CD4-positive, alpha-beta T cell (primary cell): ENCODE measurements at regions not wholly inside any gene's neighbourhood (a gene's known extent, or its start where the extent isn't known, plus 50 kb on each side); places are given as distances from the start of the nearest gene placed in this dataset.

Experiments
- ATAC-seq: fragments of 200-7000 bp; cut with Tn5 transposase; one replicate; pipeline ENCODE4 v1.10.0; 2022; ENCODE audit warnings: mild to moderate bottlenecking; ENCODE audit not compliant: poor library complexity
- CTCF ChIA-PET: fragments of 350-600 bp; sonication (Branson Sonifier 250); formaldehyde crosslinking; loops from one replicate; lab custom pipeline; 2021; ENCODE audit warnings: antibody characterized with exemption, inconsistent platforms; lab: Charles Lee
- POLR2A ChIA-PET: fragments of 350-600 bp; sonication (Branson Sonifier 250); formaldehyde crosslinking; loops from one replicate; lab custom pipeline; 2021; ENCODE audit warnings: antibody characterized with exemption, inconsistent platforms; lab: Charles Lee
- DNase-seq, 14 experiments: peaks; one replicate each; pipeline ENCODE4 v3.0.0-alpha.2; 2013 to 2020; ENCODE audit warnings: mixed read lengths in 2 of 14
- H3K27ac ChIP-seq, 2 donors: one replicate each; pipeline versions ENCODE4 v1.5.1 to v1.7.0; 2013; ENCODE audit warnings: low read length in 2 of 2, low read depth in 1 of 2, mild to moderate bottlenecking in 1 of 2
- H3K27me3 ChIP-seq, 2 experiments: 1 replicate in 1 of 2; 2 replicates in 1 of 2; pipeline versions ENCODE4 v1.6.1 to v1.7.0; 2013; ENCODE audit warnings: low read length in 2 of 2, control low read depth in 1 of 2, mild to moderate bottlenecking in 1 of 2, moderate library complexity in 1 of 2; ENCODE audit not compliant: insufficient read depth in 2 of 2, control insufficient read depth in 1 of 2
- H3K36me3 ChIP-seq: one replicate; pipeline ENCODE4 v1.6.1; 2013; ENCODE audit warnings: low read length, control low read depth; ENCODE audit not compliant: insufficient read depth
- H3K4me1 ChIP-seq: one replicate; pipeline ENCODE4 v1.6.1; 2013; ENCODE audit warnings: low read length, control low read depth; ENCODE audit not compliant: insufficient read depth
- H3K4me3 ChIP-seq: one replicate; pipeline ENCODE4 v1.5.1; 2013; ENCODE audit warnings: mild to moderate bottlenecking, low read length, moderate library complexity
- H3K9me3 ChIP-seq, 2 experiments: 1 replicate in 1 of 2; 2 replicates in 1 of 2; pipeline versions ENCODE4 v1.6.1 to v1.7.0; 2013; ENCODE audit warnings: low read length in 2 of 2, mild to moderate bottlenecking in 2 of 2, control low read depth in 1 of 2, moderate library complexity in 1 of 2; ENCODE audit not compliant: control insufficient read depth in 1 of 2, insufficient read depth in 1 of 2
- H3K27ac Mint-ChIP-seq: one replicate; pipeline ENCODE4 v1.8.0; 2020; ENCODE audit warnings: mixed read lengths
- H3K27me3 Mint-ChIP-seq: one replicate; pipeline ENCODE4 v1.8.0; 2021; ENCODE audit warnings: mixed read lengths
- H3K36me3 Mint-ChIP-seq: one replicate; pipeline ENCODE4 v1.8.0; 2021; ENCODE audit warnings: low read depth, mixed read lengths
- H3K4me1 Mint-ChIP-seq: one replicate; pipeline ENCODE4 v1.8.0; 2021; ENCODE audit warnings: low read depth, mixed read lengths
- H3K4me3 Mint-ChIP-seq: one replicate; pipeline ENCODE4 v1.8.0; 2020; ENCODE audit warnings: mild to moderate bottlenecking, mixed read lengths
- H3K9me3 Mint-ChIP-seq: one replicate; pipeline ENCODE4 v1.8.0; 2020; ENCODE audit warnings: mixed read lengths
- intact Hi-C, 2 experiments: fragments of 100-400 bp; cut with DNase I in 1 of 2; cut with micrococcal nuclease in 1 of 2; formaldehyde crosslinking; loops; one replicate each; pipeline versions ENCODE4 v1.15.1 to v1.9.0; 2023 to 2025; cut with DNase I, micrococcal nuclease
- TF ChIP-seq, protein P1 (sequence below): fragments of 200-600 bp; IDR thresholded peaks from one replicate; pipeline ENCODE4 v1.8.0; 2022; ENCODE audit warnings: antibody characterized with exemption, mild to moderate bottlenecking

DNA sequence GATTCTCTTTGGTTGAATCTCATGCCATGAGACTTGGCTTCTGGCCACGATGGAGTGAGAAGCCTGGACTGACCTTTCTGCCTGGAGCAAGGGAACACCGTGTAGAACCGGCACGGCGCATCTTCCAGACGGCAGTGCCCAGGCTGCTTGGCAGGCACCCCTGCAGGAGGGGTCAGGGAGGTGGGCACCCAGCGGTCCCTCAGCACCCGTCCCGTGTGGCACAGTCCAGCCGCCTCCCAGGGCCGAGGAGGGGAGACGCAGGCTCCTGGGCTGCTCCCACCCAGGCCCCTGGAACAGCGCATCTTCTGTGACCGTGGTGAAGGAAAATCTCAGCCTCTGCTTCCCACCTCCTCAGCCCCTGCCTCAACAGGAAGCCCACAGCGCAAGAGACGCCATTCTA is 95.7 kb downstream of the CMPK2 start:
- Mint-ChIP-seq H3K4me3 (no peak overlapping the region), H3K27ac (no peak overlapping the region), H3K4me1 (peaks cover 14% of the 10 kb centered on the region), H3K27me3 (peaks cover 34% of the 10 kb centered on the region), H3K36me3 (no peaks in the 10 kb centered on the region), H3K9me3 (no peaks in the 10 kb centered on the region)
- Histone ChIP-seq H3K27me3 (peaks cover 8 to 10% of the 10 kb centered on the region in 2 experiments), H3K4me1 (peaks cover 6% of the 10 kb centered on the region), H3K36me3 (no peaks in the 10 kb centered on the region), H3K4me3 (no peak overlapping the region), H3K9me3 (no peaks in the 10 kb centered on the region), H3K27ac (no peak overlapping the region)
- CTCF ChIA-PET, result no interaction called here
- DNase-seq, result no peak
- no peak for ATAC-seq
- TF ChIP-seq, protein P1, sequence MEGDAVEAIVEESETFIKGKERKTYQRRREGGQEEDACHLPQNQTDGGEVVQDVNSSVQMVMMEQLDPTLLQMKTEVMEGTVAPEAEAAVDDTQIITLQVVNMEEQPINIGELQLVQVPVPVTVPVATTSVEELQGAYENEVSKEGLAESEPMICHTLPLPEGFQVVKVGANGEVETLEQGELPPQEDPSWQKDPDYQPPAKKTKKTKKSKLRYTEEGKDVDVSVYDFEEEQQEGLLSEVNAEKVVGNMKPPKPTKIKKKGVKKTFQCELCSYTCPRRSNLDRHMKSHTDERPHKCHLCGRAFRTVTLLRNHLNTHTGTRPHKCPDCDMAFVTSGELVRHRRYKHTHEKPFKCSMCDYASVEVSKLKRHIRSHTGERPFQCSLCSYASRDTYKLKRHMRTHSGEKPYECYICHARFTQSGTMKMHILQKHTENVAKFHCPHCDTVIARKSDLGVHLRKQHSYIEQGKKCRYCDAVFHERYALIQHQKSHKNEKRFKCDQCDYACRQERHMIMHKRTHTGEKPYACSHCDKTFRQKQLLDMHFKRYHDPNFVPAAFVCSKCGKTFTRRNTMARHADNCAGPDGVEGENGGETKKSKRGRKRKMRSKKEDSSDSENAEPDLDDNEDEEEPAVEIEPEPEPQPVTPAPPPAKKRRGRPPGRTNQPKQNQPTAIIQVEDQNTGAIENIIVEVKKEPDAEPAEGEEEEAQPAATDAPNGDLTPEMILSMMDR, result no peak
- POLR2A ChIA-PET, result no interaction called here
- intact Hi-C loops, result no loop called here

DNA sequence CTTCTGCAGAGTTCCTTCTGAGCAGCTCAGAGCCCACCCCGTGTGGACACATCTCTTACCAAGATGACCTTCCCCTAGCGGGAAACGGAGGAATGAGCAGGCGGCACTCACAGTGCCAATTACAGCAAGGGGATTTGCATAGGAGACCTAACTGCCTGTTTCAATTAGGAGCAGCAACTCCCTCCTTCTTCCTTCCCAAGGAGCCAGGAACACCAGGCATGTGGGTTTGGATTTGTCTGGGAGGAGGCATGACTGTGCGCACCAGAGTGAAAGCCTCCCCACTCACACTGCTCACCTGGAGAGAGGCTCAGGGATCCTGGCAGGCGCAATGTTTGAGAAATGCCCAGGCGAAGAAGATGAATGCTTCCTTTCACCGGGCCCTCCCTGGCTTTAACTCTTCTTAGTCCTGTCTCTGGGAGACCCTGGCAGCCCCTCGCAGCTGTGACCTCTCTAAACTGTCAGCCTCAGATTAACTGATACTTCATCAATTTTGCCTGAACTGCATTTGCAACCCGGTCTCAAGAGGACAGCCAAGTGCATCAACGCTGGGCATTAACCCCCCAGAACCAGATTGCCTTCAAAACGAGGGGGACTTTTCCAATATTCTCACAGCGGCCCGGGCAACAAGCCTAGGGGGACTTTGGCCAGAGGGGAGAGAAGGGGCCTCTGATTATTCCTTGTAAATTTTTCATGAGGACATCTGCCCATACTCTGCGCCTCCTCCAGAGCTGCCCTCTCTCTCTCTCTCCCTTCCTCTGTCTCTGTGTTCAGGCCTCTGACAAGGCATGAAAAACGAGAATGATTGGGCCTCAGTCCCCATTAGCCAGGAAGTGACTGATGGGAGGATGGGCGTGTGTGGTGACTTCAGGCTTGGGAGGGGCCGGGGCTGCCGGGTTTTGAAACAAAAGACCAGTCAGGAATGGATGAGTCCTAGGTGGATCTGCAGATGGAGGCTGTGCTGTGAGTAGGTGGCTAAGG is 93.8 kb downstream of the CMPK2 start:
- DNase-seq (no peak), ATAC-seq (no peak)
- Histone ChIP-seq H3K4me3 (no peak overlapping the region), H3K4me1 (peaks cover 6% of the 10 kb centered on the region), H3K36me3 (no peaks in the 10 kb centered on the region), H3K9me3 (no peaks in the 10 kb centered on the region), H3K27me3 (peaks cover 8 to 10% of the 10 kb centered on the region in 2 experiments), H3K27ac (no peak overlapping the region)
- intact Hi-C loops, result no loop called here
- Mint-ChIP-seq H3K36me3 (no peaks in the 10 kb centered on the region), H3K27ac (no peak overlapping the region), H3K4me3 (no peak overlapping the region), H3K27me3 (peaks cover 42% of the 10 kb centered on the region), H3K9me3 (no peaks in the 10 kb centered on the region), H3K4me1 (peaks cover 14% of the 10 kb centered on the region)
- ChIA-PET CTCF (interaction anchor here (0.9 to 1.0 kb wide), 2 partner anchors 9 to 12 kb away, joined by 3 to 4 read pairs; no protein-coding TSS in a partner anchor), POLR2A (no interaction called here)
- TF ChIP-seq, protein P1, result no peak

DNA sequence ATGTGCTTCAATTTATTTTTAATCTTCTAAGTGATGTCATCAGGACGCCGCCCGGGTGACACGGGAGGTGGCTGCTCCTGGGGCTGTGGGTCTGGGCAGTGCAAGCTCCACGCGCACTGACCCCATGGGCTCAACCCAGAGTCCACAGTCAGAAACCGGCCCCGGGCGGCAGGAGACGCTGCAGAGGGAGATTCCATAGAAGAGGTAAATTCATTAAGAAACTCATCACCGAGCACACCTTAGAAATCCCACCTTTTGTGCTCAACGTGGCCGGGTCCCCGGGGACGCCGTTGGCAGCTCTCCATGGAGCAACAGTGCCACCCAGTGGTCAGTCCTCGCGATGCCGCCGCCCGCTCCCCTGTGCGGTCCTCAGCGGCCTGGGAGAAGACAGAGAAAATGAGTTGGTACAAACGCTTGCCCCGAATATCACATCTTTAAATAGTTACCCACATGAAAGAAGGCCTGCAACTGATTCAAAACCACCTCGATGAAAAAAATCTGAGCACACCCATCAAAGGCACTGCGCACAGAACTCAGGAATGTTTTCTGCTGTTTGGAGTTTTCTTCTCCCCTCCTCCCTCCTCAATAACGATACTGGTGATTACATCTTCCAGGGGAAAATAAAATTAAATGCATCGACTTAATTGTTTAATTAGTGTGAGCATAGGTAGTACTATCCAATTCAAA is 92.6 kb downstream of the CMPK2 start:
- CTCF ChIA-PET, result interaction anchor here (0.7 to 1.0 kb wide), 5 partner anchors 8 to 19 kb away, joined by 3 to 4 read pairs (median 3); no protein-coding TSS in a partner anchor

More for the DNA sequence above, 92.6 kb downstream of the CMPK2 start:
- Mint-ChIP-seq H3K9me3 (no peaks in the 10 kb centered on the region), H3K27me3 (peaks cover 42% of the 10 kb centered on the region), H3K27ac (no peak overlapping the region), H3K4me3 (no peak overlapping the region), H3K4me1 (peaks cover 14% of the 10 kb centered on the region), H3K36me3 (no peaks in the 10 kb centered on the region)
- POLR2A ChIA-PET, result no interaction called here
- intact Hi-C loops, result no loop called here
- Histone ChIP-seq H3K4me1 (peaks cover 6% of the 10 kb centered on the region), H3K27me3 (peaks cover 8 to 10% of the 10 kb centered on the region in 2 experiments), H3K9me3 (no peaks in the 10 kb centered on the region), H3K27ac (no peak overlapping the region), H3K36me3 (no peaks in the 10 kb centered on the region), H3K4me3 (no peak overlapping the region)
- ATAC-seq, result peak; percentile 81
- peak; percentile 47 to 80 (median 63) for DNase-seq
- TF ChIP-seq, protein P1, result peak; percentile 93
